ENCODE measurements at regions not wholly inside any gene's neighbourhood (a gene's known extent, or its start where the extent isn't known, plus 50 kb on each side); places are given as distances from the start of the nearest gene placed in this dataset.

DNA sequence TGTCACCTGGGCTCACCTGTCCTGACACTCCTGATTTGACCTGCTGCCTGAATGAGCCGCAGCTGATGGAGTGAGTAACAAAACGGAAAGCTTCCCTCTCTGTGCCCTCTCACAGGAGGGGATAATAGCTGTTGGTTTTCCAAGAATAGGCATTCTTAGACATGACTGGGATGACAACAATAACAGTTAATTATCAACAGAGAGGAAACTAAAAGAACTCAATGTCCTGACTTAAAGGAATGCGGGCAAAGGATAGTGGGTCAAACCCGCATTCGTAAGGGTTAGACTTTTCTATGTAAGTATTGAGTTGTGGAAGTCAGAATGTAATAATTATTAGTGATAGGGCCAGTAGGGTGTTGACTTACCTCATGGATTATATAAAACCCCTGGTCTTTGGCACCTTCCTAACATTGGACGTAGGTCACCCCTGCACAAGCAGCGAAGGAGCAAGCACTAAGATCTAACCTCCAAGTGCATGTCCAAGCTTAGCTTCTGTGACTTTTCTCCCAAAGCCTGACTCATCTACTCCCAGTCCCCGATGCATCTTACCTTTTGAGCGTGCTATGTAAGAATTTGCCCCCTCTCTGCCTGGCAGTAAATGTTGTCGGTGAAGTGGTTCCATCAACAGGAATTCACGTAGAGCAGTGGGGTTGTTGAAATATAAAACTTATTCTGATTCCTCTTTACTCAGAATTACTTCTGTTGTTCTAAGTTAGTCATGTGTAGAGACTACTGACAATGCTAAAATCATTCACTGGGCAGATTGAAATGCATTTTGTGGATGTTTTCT lies 442.3 kb downstream of the FGF9 start:
- H3K4me3 ChIP-seq (ENCODE audit: severe bottlenecking): no peak overlapping the region
- ATAC-seq (ENCODE audit: low read depth): no peak
- TF ChIP-seq, protein P1, sequence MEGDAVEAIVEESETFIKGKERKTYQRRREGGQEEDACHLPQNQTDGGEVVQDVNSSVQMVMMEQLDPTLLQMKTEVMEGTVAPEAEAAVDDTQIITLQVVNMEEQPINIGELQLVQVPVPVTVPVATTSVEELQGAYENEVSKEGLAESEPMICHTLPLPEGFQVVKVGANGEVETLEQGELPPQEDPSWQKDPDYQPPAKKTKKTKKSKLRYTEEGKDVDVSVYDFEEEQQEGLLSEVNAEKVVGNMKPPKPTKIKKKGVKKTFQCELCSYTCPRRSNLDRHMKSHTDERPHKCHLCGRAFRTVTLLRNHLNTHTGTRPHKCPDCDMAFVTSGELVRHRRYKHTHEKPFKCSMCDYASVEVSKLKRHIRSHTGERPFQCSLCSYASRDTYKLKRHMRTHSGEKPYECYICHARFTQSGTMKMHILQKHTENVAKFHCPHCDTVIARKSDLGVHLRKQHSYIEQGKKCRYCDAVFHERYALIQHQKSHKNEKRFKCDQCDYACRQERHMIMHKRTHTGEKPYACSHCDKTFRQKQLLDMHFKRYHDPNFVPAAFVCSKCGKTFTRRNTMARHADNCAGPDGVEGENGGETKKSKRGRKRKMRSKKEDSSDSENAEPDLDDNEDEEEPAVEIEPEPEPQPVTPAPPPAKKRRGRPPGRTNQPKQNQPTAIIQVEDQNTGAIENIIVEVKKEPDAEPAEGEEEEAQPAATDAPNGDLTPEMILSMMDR (IDR thresholded peaks at IDR 0.05; ENCODE audit: poor library complexity, severe bottlenecking): no peak
- peaks cover 5% of the 10 kb centered on the region for H3K27me3 ChIP-seq (ENCODE audit: insufficient read depth, poor library complexity, severe bottlenecking)
- no peaks in the 10 kb centered on the region for H3K36me3 ChIP-seq (ENCODE audit: low read depth)
- no peaks in the 10 kb centered on the region for H3K9me3 ChIP-seq (ENCODE audit: severe bottlenecking)
- no peak overlapping the region for H3K27ac ChIP-seq (ENCODE audit: poor library complexity, severe bottlenecking)
- DNase-seq (ENCODE audit: low spot score): no peak
- H3K4me1 ChIP-seq (ENCODE audit: insufficient read depth, poor library complexity, severe bottlenecking): no peaks in the 10 kb centered on the region

DNA sequence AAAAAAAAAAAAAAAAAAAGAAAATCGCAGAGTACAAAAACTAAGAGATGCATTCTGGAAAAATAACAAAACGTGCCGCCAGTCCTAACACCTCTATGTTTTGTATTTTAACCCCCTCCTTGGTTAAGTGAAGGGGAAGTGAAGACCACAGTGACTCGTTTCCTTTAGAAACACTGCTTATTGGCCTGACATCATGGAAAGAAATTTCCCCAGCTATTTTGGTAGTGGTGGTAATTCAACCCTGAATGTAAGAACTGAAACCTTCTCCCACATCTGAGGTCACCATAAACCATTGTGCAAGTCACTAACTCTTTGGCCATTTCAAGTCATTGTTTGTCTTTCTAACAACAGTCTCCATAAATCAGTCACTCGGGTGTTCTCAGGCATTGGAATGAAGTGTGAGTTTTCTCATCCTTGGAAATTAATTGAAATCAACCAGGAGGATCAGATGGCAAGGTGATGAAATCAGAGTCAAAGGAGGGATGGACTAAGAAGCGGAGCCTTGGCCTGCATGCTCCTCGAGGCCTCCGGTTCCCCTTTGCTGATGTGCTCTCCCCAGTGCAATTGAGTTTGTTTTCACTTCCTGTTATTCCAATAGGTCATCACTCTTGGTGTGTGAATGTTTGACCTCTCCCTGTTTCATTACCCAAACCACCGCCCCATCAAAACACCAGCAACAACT lies 443.9 kb downstream of the FGF9 start:
- Histone ChIP-seq H3K36me3 (ENCODE audit: low read depth) (no peaks in the 10 kb centered on the region), H3K27me3 (ENCODE audit: insufficient read depth, poor library complexity, severe bottlenecking) (peaks cover under 1% of the 10 kb centered on the region), H3K4me1 (ENCODE audit: insufficient read depth, poor library complexity, severe bottlenecking) (no peaks in the 10 kb centered on the region), H3K27ac (ENCODE audit: poor library complexity, severe bottlenecking) (no peak overlapping the region), H3K9me3 (ENCODE audit: severe bottlenecking) (no peaks in the 10 kb centered on the region), H3K4me3 (ENCODE audit: severe bottlenecking) (no peak overlapping the region)
- ATAC-seq (ENCODE audit: low read depth) (no peak), DNase-seq (ENCODE audit: low spot score) (no peak)
- TF ChIP-seq, protein P1 (IDR thresholded peaks at IDR 0.05; ENCODE audit: poor library complexity, severe bottlenecking): no peak

DNA sequence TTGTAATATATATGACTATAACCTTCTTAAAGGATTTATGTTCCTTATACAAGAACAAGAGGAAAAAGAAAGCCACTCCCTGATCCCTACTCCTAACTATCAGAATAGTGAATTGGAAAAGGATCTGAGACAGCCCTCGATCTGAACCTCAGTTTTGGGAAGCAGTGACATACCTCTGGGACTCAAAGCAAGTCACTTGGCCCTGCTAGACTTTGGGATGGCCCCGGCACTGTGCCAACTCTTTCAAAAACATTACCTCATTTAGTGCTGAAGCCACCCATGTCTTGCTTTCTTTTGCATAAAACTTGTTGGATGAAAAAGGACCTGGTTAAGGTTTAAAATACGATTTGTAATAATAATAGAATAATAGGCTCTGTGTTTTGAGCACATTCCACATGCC lies 447.3 kb downstream of the FGF9 start:
- no peak for DNase-seq (ENCODE audit: low spot score)
- no peak for ATAC-seq (ENCODE audit: low read depth)
- TF ChIP-seq, protein P1 (IDR thresholded peaks at IDR 0.05; ENCODE audit: poor library complexity, severe bottlenecking): no peak
- H3K27ac ChIP-seq (ENCODE audit: poor library complexity, severe bottlenecking): no peak overlapping the region
- H3K4me1 ChIP-seq (ENCODE audit: insufficient read depth, poor library complexity, severe bottlenecking): no peaks in the 10 kb centered on the region
- no peak overlapping the region for H3K4me3 ChIP-seq (ENCODE audit: severe bottlenecking)
- H3K36me3 ChIP-seq (ENCODE audit: low read depth): no peaks in the 10 kb centered on the region
- no peaks in the 10 kb centered on the region for H3K27me3 ChIP-seq (ENCODE audit: insufficient read depth, poor library complexity, severe bottlenecking)
- no peaks in the 10 kb centered on the region for H3K9me3 ChIP-seq (ENCODE audit: severe bottlenecking)

DNA sequence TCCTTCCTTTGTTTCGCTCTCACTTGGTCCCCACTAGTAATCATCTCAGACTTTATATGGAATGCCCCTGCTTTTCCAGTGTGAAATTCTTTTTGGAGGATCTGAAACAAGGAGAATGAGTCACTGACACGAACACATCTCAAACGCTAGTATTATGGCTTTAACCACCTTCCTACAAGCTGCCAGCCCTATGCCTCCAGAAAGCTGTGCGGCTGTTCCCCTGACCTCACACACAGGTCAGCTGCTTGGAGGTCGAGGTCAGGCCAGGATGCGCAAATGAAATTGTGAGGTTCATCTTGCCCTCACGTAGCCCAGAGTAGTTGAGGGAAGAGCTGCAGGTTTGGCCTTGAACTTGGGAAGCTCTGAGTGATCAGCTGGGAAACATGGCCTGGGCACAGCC lies 449.8 kb downstream of the FGF9 start:
- H3K4me1 ChIP-seq (ENCODE audit: insufficient read depth, poor library complexity, severe bottlenecking): no peaks in the 10 kb centered on the region
- no peaks in the 10 kb centered on the region for H3K27me3 ChIP-seq (ENCODE audit: insufficient read depth, poor library complexity, severe bottlenecking)
- no peaks in the 10 kb centered on the region for H3K9me3 ChIP-seq (ENCODE audit: severe bottlenecking)
- ATAC-seq (ENCODE audit: low read depth) (no peak), DNase-seq (ENCODE audit: low spot score) (no peak)
- TF ChIP-seq, protein P1 (IDR thresholded peaks at IDR 0.05; ENCODE audit: poor library complexity, severe bottlenecking): no peak
- H3K36me3 ChIP-seq (ENCODE audit: low read depth): no peaks in the 10 kb centered on the region
- H3K4me3 ChIP-seq (ENCODE audit: severe bottlenecking): no peak overlapping the region
- no peak overlapping the region for H3K27ac ChIP-seq (ENCODE audit: poor library complexity, severe bottlenecking)
